Adrenal gland (tissue), 9 donors: ENCODE measurements at regions not wholly inside any gene's neighbourhood (a gene's known extent, or its start where the extent isn't known, plus 50 kb on each side); places are given as distances from the start of the nearest gene placed in this dataset.

Experiments used
- DNase-seq, 7 donors: peaks; one replicate each; pipeline ENCODE4 v3.0.0-alpha.2; 2019 to 2020
- H3K27ac ChIP-seq, 5 donors: fragments of 200-600 bp; sonication (generic) in 4 of 5; 1 replicate in 3 of 5; 2 replicates in 2 of 5; pipeline versions ENCODE4 v1.5.1 to v1.8.0; 2016 to 2020; ENCODE audit warnings: mild to moderate bottlenecking in 1 of 5
- H3K27me3 ChIP-seq: fragments of 200-600 bp; 2 replicates; pipeline ENCODE4 v1.8.0; 2021
- H3K36me3 ChIP-seq, 2 donors: fragments of 200-600 bp; replicated peaks in 1 of 2; 1 replicate in 1 of 2; 2 replicates in 1 of 2; pipeline versions ENCODE4 v1.5.1 to v1.8.0; 2018 to 2022
- H3K4me1 ChIP-seq, 2 donors: fragments of 200-600 bp; replicated peaks in 1 of 2; 1 replicate in 1 of 2; 2 replicates in 1 of 2; pipeline versions ENCODE4 v1.5.1 to v1.8.0; 2018 to 2021
- H3K4me3 ChIP-seq, 4 donors: fragments of 200-600 bp; sonication (generic) in 3 of 4; one replicate each; pipeline ENCODE4 v1.5.1; 2016 to 2018
- H3K9me3 ChIP-seq, 3 donors: fragments of 200-600 bp; sonication (generic) in 1 of 3; replicated peaks in 1 of 3; 1 replicate in 2 of 3; 2 replicates in 1 of 3; pipeline versions ENCODE4 v1.5.1 to v1.8.0; 2016 to 2021
- POLR2A ChIP-seq, 2 donors: fragments of 450-650 bp; IDR thresholded peaks; one replicate each; pipeline ENCODE4 v1.6.1; 2017; ENCODE audit warnings: antibody characterized with exemption in 2 of 2, mild to moderate bottlenecking in 2 of 2, moderate library complexity in 1 of 2
- WGBS, 4 donors: extraction: QIAGEN DNeasy Blood & Tissue Kit in 2 of 4; methylation state at CpG; one replicate each; pipeline versions ENCODE4 v1.1.5 to v1.1.7; 2013 to 2017; 5-methylcytosine and 5-hydroxymethylcytosine counted together
- intact Hi-C, 2 donors: fragments of 100-400 bp; cut with DNase I; formaldehyde crosslinking; loops; one replicate each; pipeline versions ENCODE4 v1.14.1 to v1.15.0; 2022 to 2023
- TF ChIP-seq, protein P1 (sequence below), 6 experiments: fragments of 450-650 bp in 4 of 6; fragments of 200-600 bp in 2 of 6; sonication (generic) in 1 of 6; IDR thresholded peaks; 1 replicate in 5 of 6; 2 replicates in 1 of 6; pipeline versions ENCODE4 v1.5.1 to v1.8.0; 2016 to 2021; ENCODE audit warnings: antibody characterized with exemption in 6 of 6, mild to moderate bottlenecking in 2 of 6, moderate library complexity in 1 of 6
- donor health status: healthy with polysubstance abuse.
- donor health status: Bipolar disorder and iron deficiency.
- donor health status: DM: yes; HTN: yes; CAD: no.
- donor health status: DM: no; HTN: no; CAD: no.
- donor health status: DM: no; HTN: no; CAD: no.

GRCh38 chr2:14448340-14448739, 184.2 kb upstream of the LRATD1 start:
- DNase-seq = no peak
- H3K27ac ChIP-seq = no peak overlapping the region
- no peak overlapping the region for H3K4me3 ChIP-seq
- no peaks in the 10 kb centered on the region for H3K9me3 ChIP-seq
- H3K27me3 ChIP-seq = no peaks in the 10 kb centered on the region
- WGBS, 4 donors = 67 to 86% (median 80%) methylated on average over 1 of the region's 1 CpG
- no peaks in the 10 kb centered on the region for H3K4me1 ChIP-seq
- intact Hi-C loops = no loop called here
- H3K36me3 ChIP-seq = no peaks in the 10 kb centered on the region
- TF ChIP-seq, protein P1, sequence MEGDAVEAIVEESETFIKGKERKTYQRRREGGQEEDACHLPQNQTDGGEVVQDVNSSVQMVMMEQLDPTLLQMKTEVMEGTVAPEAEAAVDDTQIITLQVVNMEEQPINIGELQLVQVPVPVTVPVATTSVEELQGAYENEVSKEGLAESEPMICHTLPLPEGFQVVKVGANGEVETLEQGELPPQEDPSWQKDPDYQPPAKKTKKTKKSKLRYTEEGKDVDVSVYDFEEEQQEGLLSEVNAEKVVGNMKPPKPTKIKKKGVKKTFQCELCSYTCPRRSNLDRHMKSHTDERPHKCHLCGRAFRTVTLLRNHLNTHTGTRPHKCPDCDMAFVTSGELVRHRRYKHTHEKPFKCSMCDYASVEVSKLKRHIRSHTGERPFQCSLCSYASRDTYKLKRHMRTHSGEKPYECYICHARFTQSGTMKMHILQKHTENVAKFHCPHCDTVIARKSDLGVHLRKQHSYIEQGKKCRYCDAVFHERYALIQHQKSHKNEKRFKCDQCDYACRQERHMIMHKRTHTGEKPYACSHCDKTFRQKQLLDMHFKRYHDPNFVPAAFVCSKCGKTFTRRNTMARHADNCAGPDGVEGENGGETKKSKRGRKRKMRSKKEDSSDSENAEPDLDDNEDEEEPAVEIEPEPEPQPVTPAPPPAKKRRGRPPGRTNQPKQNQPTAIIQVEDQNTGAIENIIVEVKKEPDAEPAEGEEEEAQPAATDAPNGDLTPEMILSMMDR (IDR thresholded peaks at IDR 0.05) = no peak
- TF ChIP-seq POLR2A (IDR thresholded peaks at IDR 0.05) = no peak

- Histone ChIP-seq H3K36me3 (no peaks in the 10 kb centered on the region), H3K4me3 (no peak overlapping the region), H3K9me3 (no peaks in the 10 kb centered on the region), H3K27ac (no peak overlapping the region), H3K27me3 (no peaks in the 10 kb centered on the region), H3K4me1 (no peaks in the 10 kb centered on the region)
- TF ChIP-seq POLR2A (IDR thresholded peaks at IDR 0.05) = no peak
- TF ChIP-seq, protein P1 (IDR thresholded peaks at IDR 0.05) = no peak
- 48 to 55% (median 53%) methylated on average over 2 of the region's 2 CpGs for WGBS, 4 donors
- no peak for DNase-seq
- intact Hi-C loops = no loop called here
These were observed 181.2 kb upstream of the LRATD1 start for GRCh38 chr2:14451312-14451711.

- H3K36me3 ChIP-seq = no peaks in the 10 kb centered on the region
- H3K27ac ChIP-seq = no peak overlapping the region
- intact Hi-C loops = no loop called here
- no peaks in the 10 kb centered on the region for H3K27me3 ChIP-seq
- H3K4me3 ChIP-seq = no peak overlapping the region
- TF ChIP-seq, protein P1 (IDR thresholded peaks at IDR 0.05) = no peak
- TF ChIP-seq POLR2A (IDR thresholded peaks at IDR 0.05) = no peak
- 79 to 83% (median 82%) methylated on average over 3 of the region's 3 CpGs for WGBS, 4 donors
- no peaks in the 10 kb centered on the region for H3K9me3 ChIP-seq
- DNase-seq = no peak
- H3K4me1 ChIP-seq = no peaks in the 10 kb centered on the region
These were observed 178.3 kb upstream of the LRATD1 start for GRCh38 chr2:14454202-14454601.

DNA sequence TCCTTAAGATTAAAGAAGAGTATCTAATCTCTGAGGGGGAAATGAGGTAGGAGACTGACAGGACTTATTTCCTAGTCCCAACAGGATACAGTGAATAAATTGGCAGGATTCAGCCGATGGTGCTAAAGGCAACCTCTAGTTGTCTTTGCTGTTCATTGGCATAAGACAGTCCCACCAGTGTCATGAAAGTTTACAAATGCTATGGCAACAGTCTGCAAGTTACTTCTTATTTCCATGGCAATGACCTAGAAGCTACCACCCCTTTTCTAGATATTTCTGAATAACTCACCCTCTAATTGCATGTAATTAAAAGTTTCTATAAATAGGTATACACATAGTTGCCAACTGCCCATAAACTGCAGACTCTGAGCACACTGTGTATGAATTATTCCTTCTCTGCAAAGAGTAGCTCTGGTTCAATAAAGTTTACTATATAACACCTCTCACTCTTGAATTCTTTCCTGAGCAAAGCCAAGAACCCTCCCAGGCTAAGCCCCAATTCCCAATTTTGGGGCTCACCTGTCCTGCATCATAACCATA, 172.7 kb upstream of the LRATD1 start:
- 70 to 93% (median 81%) methylated on average over 1 of the region's 1 CpG for WGBS, 4 donors
- TF ChIP-seq, protein P1 (IDR thresholded peaks at IDR 0.05) = no peak
- no peak for TF ChIP-seq POLR2A (IDR thresholded peaks at IDR 0.05)
- no peak for DNase-seq
- H3K4me3 ChIP-seq = no peak overlapping the region
- no peak overlapping the region for H3K27ac ChIP-seq
- no peaks in the 10 kb centered on the region for H3K27me3 ChIP-seq
- no peaks in the 10 kb centered on the region for H3K9me3 ChIP-seq
- intact Hi-C loops = no loop called here
- H3K36me3 ChIP-seq = no peaks in the 10 kb centered on the region
- no peaks in the 10 kb centered on the region for H3K4me1 ChIP-seq
